ENCODE measurements at regions not wholly inside any gene's neighbourhood (a gene's known extent, or its start where the extent isn't known, plus 50 kb on each side); places are given as distances from the start of the nearest gene placed in this dataset.

DNA sequence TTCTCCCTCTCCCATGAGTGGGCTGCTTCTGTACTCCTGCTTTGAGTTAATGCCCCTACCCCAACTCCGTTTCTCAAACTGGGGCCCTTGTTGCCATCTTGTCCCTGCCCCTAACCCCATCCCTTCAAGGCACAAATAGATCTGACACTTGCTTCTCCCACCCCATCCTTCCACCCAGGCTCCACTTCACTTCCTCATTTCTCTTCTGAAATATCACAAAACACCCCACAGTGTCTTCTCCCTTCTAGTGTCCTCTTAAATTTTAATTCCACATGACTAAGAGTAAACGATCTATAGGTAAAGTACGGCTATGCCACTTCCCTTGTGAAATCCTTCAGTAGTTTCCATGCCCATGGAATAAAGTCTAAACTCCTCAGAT lies 571.6 kb upstream of the NOX3 start:
- no peaks in the 10 kb centered on the region for H3K4me1 Mint-ChIP-seq
- no peaks in the 10 kb centered on the region for H3K27me3 Mint-ChIP-seq
- no peak overlapping the region for H3K27ac Mint-ChIP-seq
- DNase-seq (no peak), ATAC-seq (no peak)
- no peaks in the 10 kb centered on the region for H3K36me3 Mint-ChIP-seq
- CTCF ChIA-PET: no interaction called here
- H3K9me3 Mint-ChIP-seq (ENCODE audit: low read depth): peaks cover 9% of the 10 kb centered on the region
- no peak overlapping the region for H3K4me3 Mint-ChIP-seq

DNA sequence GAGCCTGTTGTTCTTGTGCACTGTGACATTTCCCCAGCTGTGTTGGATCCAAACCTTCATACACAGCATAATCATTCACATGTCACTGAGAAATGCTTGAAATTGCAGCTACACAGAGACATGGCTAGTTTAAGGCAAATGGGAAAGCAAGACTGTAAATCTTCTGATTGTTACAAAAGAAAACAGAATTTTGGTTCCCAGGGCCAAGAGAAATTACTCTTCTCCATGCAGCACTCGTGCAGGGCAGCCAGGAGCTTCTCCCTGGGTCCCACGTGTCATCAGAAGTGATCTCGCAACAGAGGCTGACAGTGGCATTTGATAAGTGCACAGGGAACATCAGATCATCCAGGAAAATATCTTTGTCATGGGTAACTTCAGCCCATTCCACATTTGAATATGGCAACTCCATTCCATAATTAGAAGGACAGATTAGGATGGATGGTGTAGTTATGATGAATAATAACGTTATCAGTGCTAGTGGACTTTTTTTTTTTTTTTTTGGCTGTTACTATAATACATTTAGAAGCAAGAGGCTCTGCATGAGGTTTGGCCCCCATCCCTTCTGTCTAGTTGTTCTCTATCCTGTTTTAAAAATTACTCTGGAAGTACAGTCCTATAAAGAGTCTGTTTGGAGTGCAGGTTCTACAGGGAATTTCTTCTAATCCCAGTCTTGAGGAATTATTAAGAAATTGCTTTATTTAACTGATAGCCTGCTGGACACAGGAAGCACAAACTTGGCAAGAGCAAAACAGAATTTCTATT lies 571.0 kb upstream of the NOX3 start:
- H3K9me3 Mint-ChIP-seq (ENCODE audit: low read depth): peaks cover 7% of the 10 kb centered on the region
- ATAC-seq (no peak), DNase-seq (no peak)
- CTCF ChIA-PET: no interaction called here
- H3K4me1 Mint-ChIP-seq: no peaks in the 10 kb centered on the region
- H3K27me3 Mint-ChIP-seq: no peaks in the 10 kb centered on the region
- H3K27ac Mint-ChIP-seq: no peak overlapping the region
- no peak overlapping the region for H3K4me3 Mint-ChIP-seq
- H3K36me3 Mint-ChIP-seq: no peaks in the 10 kb centered on the region

- CTCF ChIA-PET: no interaction called here
- Mint-ChIP-seq H3K9me3 (ENCODE audit: low read depth) (peaks cover 13% of the 10 kb centered on the region), H3K27ac (no peak overlapping the region), H3K27me3 (no peaks in the 10 kb centered on the region), H3K4me3 (no peak overlapping the region), H3K36me3 (no peaks in the 10 kb centered on the region), H3K4me1 (no peaks in the 10 kb centered on the region)
- no peak for DNase-seq
- no peak for ATAC-seq
Measured at GRCh38 chr6:156024339-156024738, 568.7 kb upstream of the NOX3 start.

DNA sequence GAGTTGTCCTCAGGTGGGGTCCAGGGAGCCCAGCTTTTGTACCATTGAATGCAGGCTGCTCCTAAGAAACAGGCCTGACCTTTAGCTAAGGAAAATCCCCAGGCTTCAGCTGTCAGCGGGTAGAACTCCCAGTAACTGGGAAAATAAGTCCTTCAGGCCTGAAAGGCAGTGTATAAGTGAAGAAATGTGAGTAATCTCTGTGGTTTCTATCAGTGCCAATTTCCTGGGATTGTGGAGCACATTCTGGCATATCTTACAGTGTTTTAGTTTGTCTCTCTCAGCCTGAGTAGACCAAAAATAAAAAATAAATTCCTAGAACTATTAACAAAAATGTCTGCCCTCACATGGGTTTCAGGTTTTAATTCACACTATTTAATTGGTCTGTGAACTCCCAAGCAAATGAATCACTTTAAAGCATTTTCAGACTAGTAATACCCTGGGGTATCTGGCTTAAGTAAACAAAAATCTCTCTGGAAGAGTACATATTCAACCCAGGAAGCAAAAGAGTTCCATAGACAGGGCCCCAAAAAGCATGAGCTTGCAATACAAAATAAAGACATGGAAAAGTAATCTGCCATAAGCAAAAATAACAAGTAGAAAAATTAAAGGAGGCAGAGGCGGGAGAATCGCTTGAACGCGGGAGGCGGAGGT lies 566.2 kb upstream of the NOX3 start:
- H3K27me3 Mint-ChIP-seq: no peaks in the 10 kb centered on the region
- DNase-seq (no peak), ATAC-seq (no peak)
- CTCF ChIA-PET: no interaction called here
- H3K27ac Mint-ChIP-seq: no peak overlapping the region
- H3K9me3 Mint-ChIP-seq (ENCODE audit: low read depth): peaks cover 11% of the 10 kb centered on the region
- no peak overlapping the region for H3K4me3 Mint-ChIP-seq
- no peaks in the 10 kb centered on the region for H3K36me3 Mint-ChIP-seq
- H3K4me1 Mint-ChIP-seq: no peaks in the 10 kb centered on the region

DNA sequence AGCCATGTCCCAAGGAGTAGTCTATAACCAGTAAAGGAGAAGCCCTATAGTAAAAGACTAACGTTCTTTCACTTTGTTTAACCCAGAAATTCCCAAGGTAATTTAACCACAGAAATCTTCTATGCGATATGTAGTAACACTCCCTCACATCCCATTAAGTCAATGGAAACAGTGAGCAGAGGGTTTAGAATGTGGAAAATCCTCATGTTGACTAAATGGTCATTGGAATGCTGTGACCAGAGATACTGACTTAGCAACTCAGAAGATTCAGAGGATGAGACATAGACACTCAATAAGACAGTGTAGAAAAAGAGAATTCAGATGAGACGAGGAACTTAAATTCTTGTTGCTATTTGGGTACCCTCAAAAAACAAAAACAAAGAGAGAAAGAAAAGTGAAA lies 562.2 kb upstream of the NOX3 start:
- Mint-ChIP-seq H3K9me3 (ENCODE audit: low read depth) (peaks cover 10% of the 10 kb centered on the region), H3K36me3 (no peaks in the 10 kb centered on the region), H3K4me3 (no peak overlapping the region), H3K27me3 (no peaks in the 10 kb centered on the region), H3K27ac (no peak overlapping the region), H3K4me1 (no peaks in the 10 kb centered on the region)
- DNase-seq: no peak
- no peak for ATAC-seq
- CTCF ChIA-PET: no interaction called here

- CTCF ChIA-PET: no interaction called here
- no peak for ATAC-seq
- H3K36me3 Mint-ChIP-seq: no peaks in the 10 kb centered on the region
- peaks cover 10% of the 10 kb centered on the region for H3K9me3 Mint-ChIP-seq (ENCODE audit: low read depth)
- H3K27me3 Mint-ChIP-seq: no peaks in the 10 kb centered on the region
- no peak overlapping the region for H3K27ac Mint-ChIP-seq
- no peak overlapping the region for H3K4me3 Mint-ChIP-seq
- H3K4me1 Mint-ChIP-seq: no peaks in the 10 kb centered on the region
- DNase-seq: no peak
Measured at GRCh38 chr6:156016186-156016976, 560.7 kb upstream of the NOX3 start.

- H3K4me3 Mint-ChIP-seq: no peak overlapping the region
- no peaks in the 10 kb centered on the region for H3K27me3 Mint-ChIP-seq
- H3K27ac Mint-ChIP-seq: no peak overlapping the region
- no peaks in the 10 kb centered on the region for H3K36me3 Mint-ChIP-seq
- H3K9me3 Mint-ChIP-seq (ENCODE audit: low read depth): peaks cover 4% of the 10 kb centered on the region
- ATAC-seq (no peak), DNase-seq (no peak)
- CTCF ChIA-PET: no interaction called here
- H3K4me1 Mint-ChIP-seq: no peaks in the 10 kb centered on the region
Measured at GRCh38 chr6:156013155-156013554, 557.5 kb upstream of the NOX3 start.

DNA sequence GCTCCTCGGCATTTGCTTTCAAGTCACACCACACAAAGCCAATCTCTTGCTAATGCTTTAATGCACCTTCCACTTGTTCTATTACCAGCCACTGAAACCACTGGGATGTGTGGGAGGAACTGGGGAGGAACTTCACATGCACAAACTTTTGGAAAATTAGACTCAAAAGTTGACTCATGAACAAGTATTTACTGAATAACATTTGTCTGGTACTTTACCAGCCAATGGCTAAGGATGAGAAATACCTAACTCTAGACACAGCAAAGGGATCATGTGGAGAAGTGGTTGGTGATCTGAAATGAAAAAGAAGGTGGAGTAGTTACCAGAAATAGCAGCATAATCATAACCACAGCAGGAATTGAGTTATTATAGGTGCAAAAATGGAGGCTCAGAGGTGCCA lies 554.0 kb upstream of the NOX3 start:
- Mint-ChIP-seq H3K27me3 (no peaks in the 10 kb centered on the region), H3K36me3 (no peaks in the 10 kb centered on the region), H3K4me1 (no peaks in the 10 kb centered on the region), H3K4me3 (no peak overlapping the region), H3K9me3 (ENCODE audit: low read depth) (no peaks in the 10 kb centered on the region), H3K27ac (no peak overlapping the region)
- no peak for DNase-seq
- CTCF ChIA-PET: no interaction called here
- no peak for ATAC-seq

DNA sequence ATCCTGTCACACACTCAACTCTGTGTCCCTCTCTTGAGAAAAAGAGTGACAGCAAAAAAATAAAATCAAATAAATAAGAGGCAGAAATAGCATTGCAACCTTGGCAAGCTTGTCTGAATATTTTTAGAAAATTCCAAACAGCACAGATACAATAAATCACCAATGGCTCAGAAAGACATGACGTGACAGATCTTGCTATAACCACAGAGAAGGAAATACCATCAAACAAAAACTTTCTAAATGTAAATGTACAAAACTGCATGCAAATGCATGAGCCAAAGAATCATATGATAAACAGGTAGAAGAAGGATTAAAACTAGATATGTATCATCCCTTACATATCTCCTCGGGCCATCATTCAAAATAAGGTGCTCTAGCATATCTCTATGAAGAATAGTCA lies 549.2 kb upstream of the NOX3 start:
- no peak overlapping the region for H3K4me3 Mint-ChIP-seq
- H3K27ac Mint-ChIP-seq: no peak overlapping the region

GRCh38 chr6:155996151-155996550 lies 540.5 kb upstream of the NOX3 start:
- H3K27ac Mint-ChIP-seq: no peak overlapping the region
- no peak for ATAC-seq
- CTCF ChIA-PET: no interaction called here

More for the DNA sequence above, 549.2 kb upstream of the NOX3 start:
- CTCF ChIA-PET: no interaction called here
- Mint-ChIP-seq H3K9me3 (ENCODE audit: low read depth) (no peaks in the 10 kb centered on the region), H3K4me1 (no peaks in the 10 kb centered on the region), H3K27me3 (no peaks in the 10 kb centered on the region), H3K36me3 (no peaks in the 10 kb centered on the region)
- ATAC-seq: no peak
- DNase-seq: no peak

GRCh38 chr6:155995281-155995680 lies 539.6 kb upstream of the NOX3 start:
- CTCF ChIA-PET: no interaction called here
- H3K36me3 Mint-ChIP-seq: no peaks in the 10 kb centered on the region
- DNase-seq (no peak), ATAC-seq (no peak)
- no peak overlapping the region for H3K4me3 Mint-ChIP-seq
- H3K27me3 Mint-ChIP-seq: no peaks in the 10 kb centered on the region
- peaks cover 2% of the 10 kb centered on the region for H3K9me3 Mint-ChIP-seq (ENCODE audit: low read depth)
- no peaks in the 10 kb centered on the region for H3K4me1 Mint-ChIP-seq
- no peak overlapping the region for H3K27ac Mint-ChIP-seq

More at GRCh38 chr6:155996151-155996550, 540.5 kb upstream of the NOX3 start:
- no peak for DNase-seq
- no peak overlapping the region for H3K4me3 Mint-ChIP-seq
- no peaks in the 10 kb centered on the region for H3K27me3 Mint-ChIP-seq
- no peaks in the 10 kb centered on the region for H3K4me1 Mint-ChIP-seq
- no peaks in the 10 kb centered on the region for H3K36me3 Mint-ChIP-seq
- peaks cover 2% of the 10 kb centered on the region for H3K9me3 Mint-ChIP-seq (ENCODE audit: low read depth)

DNA sequence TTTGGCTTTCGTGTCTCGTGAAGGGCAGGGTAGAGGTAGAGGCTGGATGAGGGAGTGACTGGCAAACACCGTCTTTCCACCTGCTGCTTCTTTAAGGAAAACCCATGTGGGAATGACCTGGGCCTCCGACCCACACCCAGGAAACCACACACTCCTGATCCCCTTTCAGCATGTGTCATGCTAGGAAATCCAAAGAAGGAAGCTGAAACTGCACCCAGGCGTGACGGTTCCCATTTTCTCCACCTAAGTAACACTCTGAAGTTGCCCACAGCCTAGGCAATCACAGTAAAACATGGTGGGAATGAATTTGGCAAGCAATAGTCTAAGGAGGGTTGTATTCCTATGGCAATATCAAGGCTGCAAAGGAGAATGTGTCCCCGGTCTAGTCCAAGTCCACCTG lies 538.4 kb upstream of the NOX3 start:
- ATAC-seq (no peak), DNase-seq (no peak)
- Mint-ChIP-seq H3K4me1 (no peaks in the 10 kb centered on the region), H3K36me3 (no peaks in the 10 kb centered on the region), H3K27me3 (no peaks in the 10 kb centered on the region), H3K9me3 (ENCODE audit: low read depth) (peaks cover 2% of the 10 kb centered on the region), H3K4me3 (no peak overlapping the region), H3K27ac (no peak overlapping the region)
- CTCF ChIA-PET: no interaction called here

DNA sequence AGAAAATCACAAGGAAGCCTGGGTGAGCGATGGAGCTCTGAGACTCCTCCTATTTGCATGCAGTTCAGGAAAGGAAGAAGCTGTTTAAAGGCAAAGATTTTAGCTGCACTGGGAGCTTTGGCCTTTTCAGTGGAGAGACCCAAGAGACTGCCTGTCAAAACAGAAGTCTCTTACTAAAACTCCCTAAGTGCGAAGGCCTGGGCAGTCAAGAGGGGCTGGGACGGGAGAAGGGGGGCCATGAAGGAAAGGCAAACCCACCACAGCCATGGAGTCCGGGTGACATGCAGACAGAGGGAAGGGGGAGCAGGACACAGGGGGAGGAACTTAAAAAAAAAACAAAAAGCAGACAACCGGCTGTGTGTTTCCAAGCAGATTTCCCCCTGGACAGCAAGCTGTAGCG lies 537.6 kb upstream of the NOX3 start:
- ATAC-seq: no peak
- CTCF ChIA-PET: interaction anchor here (0.8 kb wide), 1 partner anchor 37 kb away, joined by 4 read pairs; no protein-coding TSS in a partner anchor
- H3K36me3 Mint-ChIP-seq: no peaks in the 10 kb centered on the region
- DNase-seq: no peak
- peaks cover 2% of the 10 kb centered on the region for H3K9me3 Mint-ChIP-seq (ENCODE audit: low read depth)
- H3K27ac Mint-ChIP-seq: no peak overlapping the region
- H3K27me3 Mint-ChIP-seq: no peaks in the 10 kb centered on the region
- no peaks in the 10 kb centered on the region for H3K4me1 Mint-ChIP-seq
- H3K4me3 Mint-ChIP-seq: no peak overlapping the region

DNA sequence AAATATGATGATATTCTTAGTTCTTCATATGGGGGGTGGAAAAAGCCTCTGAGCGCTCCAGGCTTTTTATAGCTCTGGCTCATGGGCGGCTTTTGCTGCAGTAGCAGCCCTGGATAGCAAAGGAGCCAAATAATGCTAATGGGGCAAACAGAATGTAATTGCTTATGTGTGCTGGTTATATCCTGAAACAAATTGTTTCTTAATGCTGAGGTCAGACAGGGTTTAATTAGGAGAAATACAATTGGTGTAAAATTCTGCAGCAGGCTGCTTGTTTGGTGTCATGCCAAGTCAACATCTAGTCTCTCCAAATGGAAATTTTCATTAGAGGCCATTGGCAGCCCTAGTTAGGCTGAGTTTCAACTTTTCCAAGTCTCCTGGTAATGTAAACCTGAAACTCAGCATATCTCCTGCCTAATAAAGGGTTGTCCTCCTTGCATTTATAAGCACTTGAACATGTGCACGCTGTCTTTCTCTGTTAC lies 530.1 kb upstream of the NOX3 start:
- Mint-ChIP-seq H3K27ac (no peak overlapping the region), H3K4me3 (no peak overlapping the region), H3K36me3 (no peaks in the 10 kb centered on the region), H3K4me1 (no peaks in the 10 kb centered on the region), H3K9me3 (ENCODE audit: low read depth) (no peaks in the 10 kb centered on the region), H3K27me3 (no peaks in the 10 kb centered on the region)
- DNase-seq (no peak), ATAC-seq (no peak)
- CTCF ChIA-PET: no interaction called here

All from activated CD8-positive, alpha-beta memory T cell treated with anti-CD3 and anti-CD28 coated beads, Interleukin-2, amount 10 ng/mL, durations not matched to agents 7 days and 5 days (primary cell).